WTC11 (cell line): ENCODE measurements at regions not wholly inside any gene's neighbourhood (a gene's known extent, or its start where the extent isn't known, plus 50 kb on each side); places are given as distances from the start of the nearest gene placed in this dataset.

Source experiments
- ATAC-seq: fragments of 200-7000 bp; cut with Tn5 transposase; 2 replicates; pipeline ENCODE4 v1.10.0; 2021; ENCODE audit warnings: mild to moderate bottlenecking, moderate library complexity
- CTCF ChIA-PET: fragments of 300-600 bp; sonication (Branson Sonifier 250); formaldehyde crosslinking; loops from one replicate; lab custom pipeline; 2021; ENCODE audit warnings: antibody characterized with exemption; lab: Charles Lee
- POLR2A ChIA-PET: fragments of 350-600 bp; sonication (Branson Sonifier 250); formaldehyde crosslinking; loops from one replicate; lab custom pipeline; 2021; ENCODE audit warnings: antibody characterized with exemption; lab: Charles Lee
- DNase-seq: peaks from one replicate; pipeline ENCODE4 v3.0.0; 2021; ENCODE audit warnings: low spot score
- H3K27ac Mint-ChIP-seq: 2 replicates; pipeline ENCODE4 v1.8.0; 2021; ENCODE audit warnings: mixed read lengths
- H3K27me3 Mint-ChIP-seq: 2 replicates; pipeline ENCODE4 v1.8.0; 2021; ENCODE audit warnings: low read depth, mild to moderate bottlenecking, moderate library complexity, mixed read lengths
- H3K36me3 Mint-ChIP-seq: 2 replicates; pipeline ENCODE4 v1.8.0; 2021; ENCODE audit warnings: mixed read lengths
- H3K4me1 Mint-ChIP-seq: 2 replicates; pipeline ENCODE4 v1.8.0; 2022; ENCODE audit warnings: mixed read lengths
- H3K4me3 Mint-ChIP-seq: 2 replicates; pipeline ENCODE4 v1.8.0; 2021; ENCODE audit warnings: mild to moderate bottlenecking, moderate library complexity, mixed read lengths
- H3K9me3 Mint-ChIP-seq: 2 replicates; pipeline ENCODE4 v1.8.0; 2021; ENCODE audit warnings: mixed read lengths
- E2F5 ChIP-seq: sonication (generic); formaldehyde crosslinking; IDR thresholded peaks from 2 replicates; pipeline ENCODE4 v1.8.1; 2022; ENCODE audit warnings: mild to moderate bottlenecking, moderate library complexity, missing genetic modification reagents
- FOXK1 ChIP-seq: sonication (generic); formaldehyde crosslinking; IDR thresholded peaks from 2 replicates; pipeline ENCODE4 v1.8.0; 2022; ENCODE audit warnings: mild to moderate bottlenecking, moderate library complexity, missing genetic modification reagents
- FOXP1 ChIP-seq: sonication (generic); formaldehyde crosslinking; IDR thresholded peaks from 2 replicates; pipeline ENCODE4 v1.8.0; 2022; ENCODE audit warnings: missing genetic modification reagents, mild to moderate bottlenecking, moderate library complexity, borderline replicate concordance
- IRF2 ChIP-seq: sonication (generic); formaldehyde crosslinking; IDR thresholded peaks from 2 replicates; pipeline ENCODE4 v1.8.0; 2022; ENCODE audit warnings: low read depth, missing genetic modification reagents, borderline replicate concordance
- MYBL2 ChIP-seq: sonication (generic); formaldehyde crosslinking; IDR thresholded peaks from 2 replicates; pipeline ENCODE4 v1.8.1; 2023; ENCODE audit warnings: mild to moderate bottlenecking, moderate library complexity, missing genetic modification reagents
- NR1H2 ChIP-seq: sonication (generic); formaldehyde crosslinking; IDR thresholded peaks from 2 replicates; pipeline ENCODE4 v1.9.0; 2021; ENCODE audit warnings: mild to moderate bottlenecking, moderate library complexity, missing genetic modification reagents
- NR3C1 ChIP-seq: sonication (generic); formaldehyde crosslinking; conservative IDR thresholded peaks from 2 replicates; pipeline ENCODE4 v1.8.1; 2023; ENCODE audit warnings: low read depth, mild to moderate bottlenecking, missing genetic modification reagents
- PREB ChIP-seq: sonication (generic); formaldehyde crosslinking; IDR thresholded peaks from 2 replicates; pipeline ENCODE4 v1.8.1; 2022; ENCODE audit warnings: mild to moderate bottlenecking, missing genetic modification reagents, moderate library complexity, borderline replicate concordance
- RORB ChIP-seq: fragments of 250-450 bp; sonication (Bioruptor Pico); IDR thresholded peaks from 2 replicates; pipeline ENCODE4 v1.9.0; 2021; ENCODE audit warnings: mild to moderate bottlenecking
- SP1 ChIP-seq: sonication (generic); formaldehyde crosslinking; conservative IDR thresholded peaks from 2 replicates; pipeline ENCODE4 v1.8.1; 2022; ENCODE audit warnings: missing genetic modification reagents
- TCF7 ChIP-seq: sonication (generic); formaldehyde crosslinking; IDR thresholded peaks from 2 replicates; pipeline ENCODE4 v1.8.0; 2022; ENCODE audit warnings: mild to moderate bottlenecking, low read depth, missing genetic modification reagents, moderate library complexity
- USF2 ChIP-seq: sonication (generic); formaldehyde crosslinking; IDR thresholded peaks from 2 replicates; pipeline ENCODE4 v1.8.1; 2023; ENCODE audit warnings: mild to moderate bottlenecking, missing genetic modification reagents, moderate library complexity
- ZMAT4 ChIP-seq: fragments of 250-450 bp; sonication (Bioruptor Pico); IDR thresholded peaks from 2 replicates; pipeline ENCODE4 v1.9.0; 2021; ENCODE audit warnings: mild to moderate bottlenecking
- ZNF232 ChIP-seq: sonication (generic); formaldehyde crosslinking; IDR thresholded peaks from 2 replicates; pipeline ENCODE4 v1.8.0; 2022; ENCODE audit warnings: mild to moderate bottlenecking, missing genetic modification reagents
- ZNF423 ChIP-seq: fragments of 250-450 bp; sonication (Bioruptor Pico); IDR thresholded peaks from 2 replicates; pipeline ENCODE4 v2.1.2; 2022; ENCODE audit warnings: mild to moderate bottlenecking, moderate library complexity
- ZNF671 ChIP-seq: fragments of 250-450 bp; sonication (Bioruptor Pico); IDR thresholded peaks from 2 replicates; pipeline ENCODE4 v1.8.0; 2021; ENCODE audit warnings: mild to moderate bottlenecking
- TF ChIP-seq, protein P1 (sequence below): fragments of 250-450 bp; sonication (Bioruptor Pico); IDR thresholded peaks from 2 replicates; pipeline ENCODE4 v1.9.0; 2021; ENCODE audit warnings: mild to moderate bottlenecking, borderline replicate concordance
- TF ChIP-seq, protein P2 (sequence below): sonication (generic); formaldehyde crosslinking; IDR thresholded peaks from 2 replicates; pipeline ENCODE4 v1.8.0; 2022; ENCODE audit warnings: mild to moderate bottlenecking, missing genetic modification reagents

GRCh38 chr3:148006508-148006907 lies 597.3 kb downstream of the ZIC1 start:
- POLR2A ChIA-PET = no interaction called here
- DNase-seq = no peak
- H3K4me1 Mint-ChIP-seq = peaks cover 19% of the 10 kb centered on the region
- H3K9me3 Mint-ChIP-seq = peaks cover 4% of the 10 kb centered on the region; the same call in 1 of the 2 replicates
- H3K36me3 Mint-ChIP-seq = no peaks in the 10 kb centered on the region
- peak overlapping the region; percentile 57 for H3K27ac Mint-ChIP-seq
- CTCF ChIA-PET = no interaction called here
- TF ChIP-seq E2F5 (CRISPR knock-in tag) = no peak
- TF ChIP-seq ZNF423 (CRISPR knock-in tag) = peak; percentile 63
- TF ChIP-seq, all 79 proteins: peak for 1
- Mint-ChIP-seq H3K4me3 (no peak overlapping the region), H3K27me3 (no peaks in the 10 kb centered on the region)
- ATAC-seq = peak; percentile 44

DNA sequence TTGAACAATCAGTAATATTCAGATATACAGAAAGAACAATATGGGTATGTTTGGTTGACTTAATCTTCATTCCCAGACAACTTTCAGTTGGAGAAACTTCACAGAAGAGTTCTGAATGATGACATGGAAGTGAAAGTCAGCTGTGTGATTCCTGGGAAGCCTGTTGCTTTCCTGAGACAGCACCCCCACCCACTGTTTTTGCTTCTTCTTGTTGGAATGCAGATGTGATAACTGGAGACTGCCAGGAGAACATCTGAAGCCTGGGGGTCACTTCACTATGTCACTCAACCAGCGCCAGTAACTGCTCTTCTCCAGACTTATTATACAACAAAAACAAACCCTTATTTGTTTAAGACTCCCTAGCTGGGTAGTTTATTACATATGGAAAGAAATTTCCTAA lies 599.4 kb downstream of the ZIC1 start:
- POLR2A ChIA-PET = no interaction called here
- H3K4me1 Mint-ChIP-seq = peaks cover 19% of the 10 kb centered on the region
- CTCF ChIA-PET = no interaction called here

More for the DNA sequence above, 599.4 kb downstream of the ZIC1 start:
- ATAC-seq = no peak
- Mint-ChIP-seq H3K4me3 (no peak overlapping the region), H3K27me3 (no peaks in the 10 kb centered on the region), H3K36me3 (no peaks in the 10 kb centered on the region), H3K27ac (no peak overlapping the region), H3K9me3 (peaks cover 8% of the 10 kb centered on the region)
- DNase-seq = no peak
- TF ChIP-seq IRF2 (CRISPR knock-in tag) (no peak), RORB (CRISPR knock-in tag) (no peak), MYBL2 (CRISPR knock-in tag) (no peak), ZNF671 (no peak), NR3C1 (CRISPR knock-in tag) (no peak), ZNF232 (CRISPR knock-in tag) (no peak), ZMAT4 (CRISPR knock-in tag) (no peak), NR1H2 (CRISPR knock-in tag) (no peak), TCF7 (CRISPR knock-in tag) (no peak), USF2 (CRISPR knock-in tag) (no peak), SP1 (CRISPR knock-in tag) (no peak), FOXK1 (CRISPR knock-in tag) (no peak), PREB (no peak), FOXP1 (CRISPR knock-in tag) (no peak)
- TF ChIP-seq, protein P1, sequence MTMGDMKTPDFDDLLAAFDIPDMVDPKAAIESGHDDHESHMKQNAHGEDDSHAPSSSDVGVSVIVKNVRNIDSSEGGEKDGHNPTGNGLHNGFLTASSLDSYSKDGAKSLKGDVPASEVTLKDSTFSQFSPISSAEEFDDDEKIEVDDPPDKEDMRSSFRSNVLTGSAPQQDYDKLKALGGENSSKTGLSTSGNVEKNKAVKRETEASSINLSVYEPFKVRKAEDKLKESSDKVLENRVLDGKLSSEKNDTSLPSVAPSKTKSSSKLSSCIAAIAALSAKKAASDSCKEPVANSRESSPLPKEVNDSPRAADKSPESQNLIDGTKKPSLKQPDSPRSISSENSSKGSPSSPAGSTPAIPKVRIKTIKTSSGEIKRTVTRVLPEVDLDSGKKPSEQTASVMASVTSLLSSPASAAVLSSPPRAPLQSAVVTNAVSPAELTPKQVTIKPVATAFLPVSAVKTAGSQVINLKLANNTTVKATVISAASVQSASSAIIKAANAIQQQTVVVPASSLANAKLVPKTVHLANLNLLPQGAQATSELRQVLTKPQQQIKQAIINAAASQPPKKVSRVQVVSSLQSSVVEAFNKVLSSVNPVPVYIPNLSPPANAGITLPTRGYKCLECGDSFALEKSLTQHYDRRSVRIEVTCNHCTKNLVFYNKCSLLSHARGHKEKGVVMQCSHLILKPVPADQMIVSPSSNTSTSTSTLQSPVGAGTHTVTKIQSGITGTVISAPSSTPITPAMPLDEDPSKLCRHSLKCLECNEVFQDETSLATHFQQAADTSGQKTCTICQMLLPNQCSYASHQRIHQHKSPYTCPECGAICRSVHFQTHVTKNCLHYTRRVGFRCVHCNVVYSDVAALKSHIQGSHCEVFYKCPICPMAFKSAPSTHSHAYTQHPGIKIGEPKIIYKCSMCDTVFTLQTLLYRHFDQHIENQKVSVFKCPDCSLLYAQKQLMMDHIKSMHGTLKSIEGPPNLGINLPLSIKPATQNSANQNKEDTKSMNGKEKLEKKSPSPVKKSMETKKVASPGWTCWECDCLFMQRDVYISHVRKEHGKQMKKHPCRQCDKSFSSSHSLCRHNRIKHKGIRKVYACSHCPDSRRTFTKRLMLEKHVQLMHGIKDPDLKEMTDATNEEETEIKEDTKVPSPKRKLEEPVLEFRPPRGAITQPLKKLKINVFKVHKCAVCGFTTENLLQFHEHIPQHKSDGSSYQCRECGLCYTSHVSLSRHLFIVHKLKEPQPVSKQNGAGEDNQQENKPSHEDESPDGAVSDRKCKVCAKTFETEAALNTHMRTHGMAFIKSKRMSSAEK = no peak
- TF ChIP-seq, protein P2, sequence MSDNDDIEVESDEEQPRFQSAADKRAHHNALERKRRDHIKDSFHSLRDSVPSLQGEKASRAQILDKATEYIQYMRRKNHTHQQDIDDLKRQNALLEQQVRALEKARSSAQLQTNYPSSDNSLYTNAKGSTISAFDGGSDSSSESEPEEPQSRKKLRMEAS = no peak
